Stimulated activated CD8-positive, alpha-beta memory T cell treated with anti-CD3 and anti-CD28 coated beads, Interleukin-7, amount 100 ng/mL, for 1 hour (primary cell): ENCODE measurements at regions not wholly inside any gene's neighbourhood (a gene's known extent, or its start where the extent isn't known, plus 50 kb on each side); places are given as distances from the start of the nearest gene placed in this dataset.

Source experiments
- DNase-seq, 2 donors: peaks; one replicate each; pipeline ENCODE4 v3.0.0-alpha.2; 2020; ENCODE audit warnings: low read depth in 2 of 2

DNA sequence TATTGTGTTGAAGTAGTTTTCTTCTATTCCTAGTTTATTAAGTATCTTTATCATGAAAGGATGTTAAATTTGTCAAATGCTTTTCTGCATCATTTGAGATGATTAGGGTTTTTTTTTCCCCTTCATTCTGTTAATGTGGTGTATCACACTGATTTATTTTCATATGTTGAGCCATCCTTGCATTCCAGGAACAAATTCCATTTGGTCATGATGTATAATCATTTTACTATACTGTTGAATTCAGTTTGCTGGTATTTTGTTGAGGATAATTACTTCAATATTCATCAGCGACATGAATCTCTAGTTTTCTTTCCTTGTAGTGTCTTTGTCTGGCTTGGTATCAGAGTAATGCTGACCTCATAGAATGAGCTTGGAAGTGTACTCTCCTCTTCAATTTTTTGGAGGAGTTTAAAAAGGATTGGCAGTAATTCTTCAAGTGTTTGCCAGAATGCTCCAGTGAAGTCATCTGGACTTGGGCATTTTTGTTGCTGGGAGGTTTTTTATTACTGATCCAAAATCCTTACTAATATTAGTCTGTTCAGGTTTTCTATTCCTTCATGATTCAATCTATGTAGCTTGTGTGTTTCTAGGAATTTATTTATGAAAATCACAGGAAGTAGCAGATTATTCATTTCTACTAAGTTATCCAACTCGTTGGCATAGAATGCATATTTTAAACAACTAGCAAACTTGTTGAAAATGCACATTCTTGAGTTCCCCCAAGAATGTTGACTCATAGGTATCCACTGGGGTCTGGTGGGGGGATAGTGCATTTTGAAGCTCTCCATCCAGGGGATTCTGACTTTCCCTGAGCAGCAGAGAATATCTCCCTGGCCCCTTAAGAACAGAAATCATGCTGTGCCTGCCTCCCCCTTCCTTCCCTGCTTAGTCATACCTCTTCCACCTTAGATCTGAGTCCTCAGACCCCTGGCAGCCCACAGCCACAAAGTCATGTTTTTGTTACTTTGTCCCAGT lies 187.1 kb downstream of the BMP7 start:
- no peak for DNase-seq

DNA sequence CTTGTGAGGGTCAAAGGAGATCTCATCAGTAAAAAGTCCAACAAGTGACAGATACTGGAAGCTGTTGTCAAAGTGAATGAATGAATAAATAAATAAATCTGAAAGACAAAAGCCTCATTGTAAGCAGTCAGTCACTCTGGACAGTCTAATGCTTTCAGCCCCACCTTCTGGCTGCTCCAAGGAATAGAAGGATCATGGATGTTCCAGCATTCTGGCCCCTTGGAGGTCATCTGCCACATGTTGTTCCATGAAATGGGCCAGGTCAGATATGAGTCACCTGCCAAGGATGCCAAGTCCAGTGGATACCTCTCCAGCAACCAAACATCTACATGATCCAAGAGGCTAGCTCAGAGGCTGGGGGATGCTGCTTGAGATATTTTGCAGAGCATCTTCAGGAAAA lies 185.6 kb downstream of the BMP7 start:
- no peak for DNase-seq

DNA sequence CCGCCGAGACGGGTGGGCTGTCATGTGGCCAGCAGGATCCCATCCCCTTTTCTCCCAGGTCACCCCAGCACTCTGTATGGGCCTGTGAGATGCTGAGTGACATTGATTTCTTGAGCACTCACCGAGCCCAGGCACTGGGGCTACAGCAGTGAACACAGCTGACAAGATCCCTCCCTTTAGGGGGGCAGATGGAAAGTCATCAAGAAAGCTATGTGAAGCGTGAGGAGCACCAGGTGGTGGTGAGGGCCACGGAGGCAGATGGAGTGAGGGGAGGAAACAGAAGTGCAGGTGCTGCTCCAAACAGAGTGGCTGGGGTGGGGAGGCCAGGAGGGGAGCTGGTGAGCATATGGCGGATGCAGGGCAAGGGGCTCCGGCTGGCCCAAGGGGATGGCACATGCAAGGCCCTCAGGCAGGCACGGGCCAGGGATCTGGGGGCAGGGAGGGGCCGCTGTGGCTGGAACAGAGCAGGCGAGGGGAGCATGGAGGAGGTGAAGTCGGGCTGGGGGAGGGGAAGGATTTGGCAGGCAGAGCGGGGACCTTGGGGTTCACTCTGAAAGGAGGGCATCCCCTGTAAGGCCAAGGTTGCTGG lies 184.0 kb downstream of the BMP7 start:
- DNase-seq: no peak

DNA sequence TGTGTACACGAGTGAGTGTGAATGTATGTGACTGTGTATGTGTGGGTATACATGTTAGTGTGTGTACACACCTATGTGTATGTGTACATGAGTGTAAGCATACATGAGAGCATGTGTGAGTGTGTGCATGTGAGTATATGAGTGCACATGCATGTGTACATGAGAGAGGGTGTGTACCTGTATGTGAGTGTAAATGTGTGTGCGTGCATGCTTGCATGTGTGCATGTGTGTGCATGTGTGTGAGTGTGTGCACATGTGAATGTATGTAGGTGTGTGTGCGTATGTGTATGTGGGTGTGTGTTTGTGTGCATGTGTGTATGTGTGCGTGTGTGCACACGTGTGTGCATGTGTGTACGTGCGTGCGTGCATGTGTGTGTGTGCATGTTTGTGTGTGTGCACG lies 183.4 kb downstream of the BMP7 start:
- no peak for DNase-seq

DNA sequence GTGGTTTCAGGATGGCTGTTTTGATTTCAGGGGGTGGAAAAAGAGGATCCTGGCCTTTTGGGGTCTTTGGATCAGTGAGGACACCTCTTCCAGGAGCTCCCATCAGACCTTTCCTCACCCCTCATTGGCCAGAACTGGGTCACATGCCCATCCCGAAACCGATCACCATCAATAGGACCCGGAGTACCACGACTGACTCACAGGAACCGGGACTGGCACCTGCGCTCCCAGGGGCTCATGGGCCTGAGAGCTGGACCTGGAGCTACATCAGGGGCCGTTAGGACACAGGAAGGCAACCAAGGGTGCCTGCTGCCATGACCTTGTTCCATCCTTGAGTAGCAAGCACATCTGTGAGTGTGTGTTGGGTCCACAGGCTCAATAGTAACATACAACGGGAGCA lies 180.4 kb downstream of the BMP7 start:
- DNase-seq: no peak

DNA sequence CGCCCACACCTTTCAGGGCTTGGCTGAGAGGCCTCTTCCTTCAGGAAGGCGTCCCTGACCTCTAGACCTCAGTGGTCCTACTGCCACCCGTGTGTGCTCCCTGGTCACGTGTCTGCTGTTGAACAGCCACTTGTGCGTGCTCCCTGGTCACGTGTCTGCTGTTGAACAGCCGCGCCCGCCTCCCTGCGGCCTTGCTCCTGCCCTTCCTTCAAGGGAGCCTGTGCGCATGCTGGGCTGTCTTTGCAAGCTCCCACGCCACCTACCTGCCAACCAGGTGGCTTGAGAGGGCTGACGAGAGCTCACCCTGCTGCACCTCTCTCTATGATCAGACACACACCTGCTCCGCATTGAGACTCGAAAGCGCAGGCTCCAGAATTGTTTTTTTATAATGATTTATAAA lies 179.3 kb downstream of the BMP7 start:
- no peak for DNase-seq

DNA sequence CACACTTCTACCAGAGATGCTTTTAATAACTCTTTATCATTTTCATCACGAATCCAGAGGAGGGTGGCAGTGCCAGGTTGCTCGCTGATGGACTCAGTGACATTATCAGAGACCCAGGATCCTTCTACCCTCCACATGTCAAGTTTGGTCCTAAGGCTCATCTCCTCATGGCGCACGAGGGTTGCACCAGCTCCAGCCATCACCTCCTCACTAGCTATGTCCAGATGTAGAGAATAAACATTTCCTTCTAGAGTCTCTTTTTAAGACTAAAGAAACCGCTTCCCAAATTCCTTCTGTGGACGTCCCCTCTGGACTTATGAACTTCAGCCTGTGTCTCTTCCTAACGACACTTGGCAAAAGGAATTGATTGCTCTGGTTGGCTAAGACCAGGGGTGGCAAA lies 178.7 kb downstream of the BMP7 start:
- DNase-seq: no peak

DNA sequence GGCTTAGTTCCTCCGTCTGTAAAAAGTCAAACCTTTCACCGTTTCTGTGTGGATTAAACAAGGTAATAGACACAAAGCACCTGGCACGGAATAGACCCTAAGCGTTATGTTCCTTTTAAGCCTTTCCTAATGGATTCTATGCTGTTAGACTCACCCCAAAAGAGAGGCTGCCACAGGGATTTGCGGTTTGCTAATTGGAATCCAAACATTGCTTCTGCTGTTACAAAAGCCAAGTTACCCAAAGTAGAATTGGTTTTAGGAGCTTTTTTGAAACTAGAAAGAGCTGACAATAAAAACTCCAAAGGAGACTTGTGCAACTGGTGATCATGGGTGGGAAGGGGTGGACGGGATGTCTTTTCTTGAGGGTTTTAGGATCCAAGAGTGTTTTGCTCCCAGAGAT lies 178.0 kb downstream of the BMP7 start:
- DNase-seq: no peak

DNA sequence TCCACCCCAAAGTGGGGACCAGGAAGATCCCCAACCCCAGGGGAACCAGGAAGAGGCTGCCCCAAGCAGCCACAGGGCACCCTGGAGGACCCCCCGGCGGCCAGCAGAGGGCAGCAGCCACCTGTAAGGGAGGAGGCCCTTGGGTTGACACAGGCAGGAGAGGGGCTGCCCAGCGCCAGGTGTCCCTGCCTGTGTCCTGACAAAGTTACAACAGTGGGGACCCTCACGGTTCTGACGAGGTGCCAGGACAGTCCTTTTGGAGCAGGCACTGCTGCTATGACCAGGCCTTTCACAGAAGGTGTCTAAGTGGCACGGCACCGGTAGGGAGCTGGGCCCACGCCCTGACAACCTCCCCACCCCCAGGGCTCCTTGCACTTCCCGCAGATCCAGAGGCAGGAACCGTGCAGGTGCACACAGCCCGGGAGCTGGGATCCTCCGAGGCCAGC lies 176.7 kb downstream of the BMP7 start:
- peak; percentile 1 to 27 for DNase-seq

DNA sequence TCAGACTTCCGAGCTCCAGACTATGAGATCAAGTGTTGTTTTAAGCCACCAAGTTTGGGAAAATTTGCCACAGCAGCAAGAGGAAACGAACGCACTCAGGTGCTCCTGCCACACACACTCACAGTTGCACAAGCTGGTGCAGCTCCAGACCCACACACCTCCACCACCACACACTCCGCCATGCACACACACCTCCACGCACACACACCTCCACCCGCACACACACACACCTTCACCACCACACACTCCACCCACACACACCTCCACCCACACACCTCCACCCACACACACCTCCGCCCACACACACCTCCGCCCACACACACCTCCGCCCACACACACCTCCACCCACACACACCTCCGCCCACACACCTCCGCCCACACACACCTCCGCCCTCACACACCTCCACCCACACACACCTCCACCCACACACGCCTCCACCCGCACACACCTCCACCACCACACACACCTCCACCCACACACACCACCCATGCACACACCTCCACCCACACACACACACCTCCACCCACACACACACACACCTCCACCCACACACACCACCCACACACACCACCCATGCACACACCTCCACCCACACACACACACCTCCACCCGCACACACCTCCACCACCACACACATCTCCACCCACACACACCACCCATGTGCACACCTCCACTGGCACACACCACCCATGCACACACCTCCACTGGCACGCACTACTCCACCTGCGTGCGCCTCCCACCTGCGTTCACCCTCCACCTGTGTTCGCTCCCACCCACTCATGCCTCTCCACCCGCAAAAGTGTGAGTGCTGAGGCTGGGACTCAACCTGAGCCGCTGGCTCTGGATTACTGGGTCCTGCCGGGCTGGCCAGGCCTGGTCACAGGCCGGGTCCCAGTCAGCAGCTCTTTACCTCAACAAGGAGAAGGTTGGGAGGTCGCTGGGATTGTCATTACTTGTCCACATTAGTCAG lies 175.6 kb downstream of the BMP7 start:
- no peak for DNase-seq

DNA sequence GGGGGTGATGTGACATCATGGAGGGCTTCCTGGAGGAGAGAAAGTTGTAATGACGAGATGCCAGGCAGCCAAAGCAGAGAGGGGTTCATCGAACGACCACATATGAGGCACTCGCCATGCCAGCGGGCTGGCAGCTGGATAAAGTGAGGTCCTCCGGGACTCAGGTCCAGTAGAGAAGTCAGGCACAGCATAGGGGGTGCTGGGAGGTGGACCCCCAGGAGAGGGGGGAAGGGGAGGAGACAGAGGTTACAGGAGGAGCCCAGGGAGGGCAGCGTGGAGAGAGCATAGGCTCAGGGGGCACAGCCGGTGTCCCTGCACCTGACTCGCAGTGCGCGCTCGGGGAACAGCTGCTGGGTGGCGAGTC lies 174.7 kb downstream of the BMP7 start:
- no peak for DNase-seq

DNA sequence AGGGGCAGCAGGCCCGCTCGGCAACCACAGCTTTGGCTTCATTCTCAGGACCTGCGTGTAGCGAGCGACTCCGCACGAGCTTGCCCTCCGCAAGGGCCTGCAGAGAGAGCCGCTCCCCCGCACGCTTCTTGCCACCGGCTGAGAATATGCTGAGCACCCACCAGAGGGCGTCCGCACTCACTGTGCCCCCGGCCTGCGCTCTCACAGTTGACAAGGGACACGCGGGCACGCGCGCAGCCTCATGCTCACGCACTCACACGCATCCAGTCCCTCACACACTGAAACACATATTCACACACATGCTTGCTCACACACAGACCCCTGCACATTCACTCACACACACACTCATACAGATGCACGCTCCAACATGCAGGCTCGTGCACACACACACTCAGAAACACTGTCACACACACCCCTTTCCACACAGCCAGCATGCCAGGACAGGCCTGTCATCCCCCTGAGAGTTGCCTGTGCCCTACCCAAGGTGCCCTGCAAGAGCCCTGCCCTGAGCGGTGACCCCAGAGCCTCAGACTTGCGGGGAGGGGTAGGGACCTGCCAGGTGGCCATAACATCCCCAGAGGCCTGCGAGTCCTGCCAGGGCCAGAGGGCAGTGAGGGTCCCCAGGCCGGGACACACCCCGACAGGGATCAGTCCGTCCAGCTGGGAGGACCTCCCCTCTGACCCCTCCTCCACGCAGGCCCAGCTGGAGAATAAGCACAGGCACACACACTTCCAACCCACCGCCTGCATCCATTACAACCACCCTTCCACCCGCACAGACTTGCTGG lies 174.1 kb downstream of the BMP7 start:
- peak in 1 of 2 donors; percentile 13 for DNase-seq

DNA sequence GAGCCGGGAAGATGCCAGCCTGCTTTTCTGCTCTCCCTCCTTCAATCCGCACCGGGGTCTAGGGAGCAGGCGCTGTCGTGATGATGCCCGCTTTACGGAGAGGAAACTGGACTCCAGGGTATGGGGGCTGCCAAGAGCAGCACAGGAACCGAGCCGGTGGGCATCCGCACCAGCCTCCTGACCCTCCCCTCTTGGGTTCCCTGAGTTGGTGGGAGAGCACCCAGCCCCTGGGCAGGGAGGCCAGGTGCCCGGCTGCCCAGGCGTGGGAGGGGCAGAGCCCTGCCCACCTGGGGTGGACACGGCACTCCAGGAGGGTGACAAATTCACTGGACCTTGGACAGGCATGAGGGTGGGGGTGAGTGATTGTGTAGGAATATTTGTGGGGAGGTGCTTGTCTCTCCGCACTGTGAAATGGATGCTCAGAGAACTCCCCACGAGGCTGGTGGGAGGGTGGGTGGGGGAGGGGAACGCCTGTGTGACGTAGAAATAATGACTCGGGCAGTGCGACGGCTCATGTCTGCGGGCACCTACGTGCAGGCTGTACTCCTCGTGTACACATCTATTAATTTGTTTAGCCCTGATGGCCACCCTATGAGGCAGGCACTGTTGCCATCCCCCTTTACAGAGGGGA lies 173.4 kb downstream of the BMP7 start:
- DNase-seq: no peak

DNA sequence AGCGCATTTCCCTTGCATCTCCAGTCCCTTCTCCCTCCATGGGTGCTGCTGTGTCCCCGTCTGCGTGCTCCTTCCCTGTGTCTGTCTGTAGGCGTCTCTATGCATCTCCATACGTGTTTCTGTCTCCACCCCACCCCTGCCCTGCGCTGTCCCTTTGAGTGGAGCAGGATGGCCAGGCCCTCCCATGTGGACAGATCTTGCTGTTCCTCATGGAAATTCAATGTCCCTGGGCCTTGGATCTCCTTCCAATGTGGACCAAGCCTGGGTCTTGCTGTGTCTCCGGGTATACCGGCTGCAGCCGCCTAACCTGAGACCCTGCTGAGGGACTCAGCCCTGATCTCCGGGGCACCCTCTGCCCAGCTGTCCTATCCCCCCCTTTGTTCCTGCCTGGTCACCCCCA lies 172.7 kb downstream of the BMP7 start:
- no peak for DNase-seq

DNA sequence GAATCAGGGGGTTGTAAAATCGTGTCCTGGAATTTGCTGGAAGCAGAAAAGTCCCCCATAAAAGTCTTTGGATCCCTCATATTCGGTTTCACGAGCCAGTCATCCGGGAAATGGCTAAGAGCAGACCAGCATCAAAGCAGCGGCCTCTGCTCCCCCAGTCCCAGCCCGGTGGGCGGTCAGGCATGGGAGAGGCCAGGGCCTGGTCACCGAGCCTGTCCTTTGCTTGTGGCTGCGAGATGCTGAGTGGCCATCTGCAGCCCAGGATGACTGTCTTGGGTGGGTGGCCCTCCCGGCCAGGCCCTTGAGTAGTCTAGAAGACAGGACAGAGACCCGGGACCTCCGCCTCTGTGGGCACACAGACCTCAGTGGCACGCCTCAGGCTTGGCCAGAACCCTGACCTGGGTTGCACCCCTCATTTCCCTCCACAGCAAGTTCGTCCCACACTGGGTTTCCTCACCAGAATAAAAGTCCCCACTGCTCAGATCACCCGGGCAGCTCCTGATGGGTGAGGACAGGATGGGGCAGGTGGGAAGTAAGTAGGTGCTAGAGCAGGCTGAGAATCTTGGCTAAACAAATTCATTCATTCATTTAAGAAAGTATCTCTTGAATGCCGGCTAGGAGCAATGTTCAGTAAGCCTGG lies 172.1 kb downstream of the BMP7 start:
- no peak for DNase-seq

DNA sequence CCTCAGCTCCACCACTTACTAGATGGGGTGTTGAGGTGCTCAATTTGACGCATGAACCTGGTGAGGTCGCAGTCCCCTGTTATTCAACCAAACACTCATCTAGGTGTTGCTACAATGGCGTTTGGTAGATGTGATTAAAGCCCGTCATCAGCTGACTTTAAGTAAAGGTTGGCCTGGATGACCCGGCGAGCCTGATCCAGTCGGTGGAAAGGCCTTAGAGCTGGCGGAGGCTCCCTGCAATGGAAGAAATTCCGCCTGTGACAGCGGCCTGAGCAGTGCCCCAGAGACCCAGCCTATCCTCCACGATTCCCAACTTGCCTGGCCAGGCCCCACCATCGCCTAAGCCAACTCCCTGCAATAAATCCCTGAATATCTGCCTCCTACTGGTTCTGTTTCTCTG lies 171.4 kb downstream of the BMP7 start:
- DNase-seq: no peak

DNA sequence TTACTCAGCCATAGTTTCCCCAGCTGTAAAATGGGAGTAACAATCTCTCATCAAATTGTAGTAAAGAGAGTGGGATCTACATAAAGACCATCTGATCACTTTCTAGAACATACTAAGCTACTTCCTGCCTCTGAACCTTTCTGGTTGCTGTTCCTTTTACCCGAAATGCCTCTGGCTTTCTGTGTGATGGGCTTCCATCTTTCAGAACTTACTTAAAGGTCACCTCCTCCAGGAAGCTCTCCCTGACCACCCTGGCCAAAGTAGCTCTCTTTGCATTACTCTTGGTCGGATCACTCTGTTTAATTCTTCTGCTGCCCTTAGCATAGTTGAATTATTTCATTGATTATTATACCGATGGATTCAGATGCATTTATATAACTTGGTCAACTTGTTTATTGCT lies 171.0 kb downstream of the BMP7 start:
- DNase-seq: no peak

DNA sequence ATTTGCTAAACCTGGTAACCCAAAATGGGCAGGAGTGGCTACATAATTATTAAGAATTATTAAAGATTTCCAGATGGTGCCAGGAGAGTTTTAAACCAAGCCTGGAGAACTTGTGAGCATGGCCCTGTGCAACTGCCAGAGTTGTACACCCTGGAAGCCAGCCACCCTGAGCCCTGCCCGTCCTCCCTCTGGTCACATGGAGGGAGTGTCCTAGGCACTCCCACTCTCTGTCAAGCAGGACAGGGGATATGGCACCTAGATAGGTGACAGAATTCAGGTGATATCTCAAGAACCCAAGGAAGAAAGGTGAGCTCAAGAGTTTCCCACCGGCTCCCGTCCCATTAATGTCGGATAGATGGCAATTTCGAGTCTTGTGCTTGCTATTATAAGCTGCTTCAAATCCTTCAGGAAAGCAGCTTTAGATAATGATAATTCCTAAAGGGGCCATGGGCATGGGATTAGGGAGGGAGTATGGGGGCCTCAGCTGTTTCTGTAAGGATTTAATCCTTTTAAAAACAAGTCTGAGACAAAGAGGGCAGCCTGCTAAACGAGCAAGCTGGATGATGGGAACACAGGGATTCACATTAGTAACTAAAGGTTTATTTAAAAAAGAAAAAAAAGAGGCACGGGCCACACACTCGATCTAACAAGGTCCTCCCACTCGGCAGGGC lies 169.1 kb downstream of the BMP7 start:
- no peak for DNase-seq

DNA sequence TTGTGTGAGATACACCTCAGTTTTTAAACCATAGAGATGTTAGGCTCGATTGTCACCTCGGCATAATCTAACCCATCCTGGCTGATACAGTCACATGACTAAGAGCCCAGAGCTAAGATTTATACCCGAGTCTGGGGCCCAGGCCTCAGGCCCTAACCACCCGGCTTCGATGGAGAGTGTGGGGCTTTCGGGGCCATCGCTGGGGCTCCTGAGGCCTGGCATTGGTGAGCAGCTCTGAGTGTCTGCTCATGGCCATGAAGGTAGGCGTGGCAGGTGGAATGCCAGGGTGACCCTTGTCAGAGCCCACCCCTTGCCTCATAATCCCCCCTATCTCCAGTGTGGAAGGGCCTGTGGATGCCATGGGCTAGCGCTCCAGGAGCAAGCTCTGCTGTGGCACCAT lies 164.3 kb downstream of the BMP7 start:
- no peak for DNase-seq

DNA sequence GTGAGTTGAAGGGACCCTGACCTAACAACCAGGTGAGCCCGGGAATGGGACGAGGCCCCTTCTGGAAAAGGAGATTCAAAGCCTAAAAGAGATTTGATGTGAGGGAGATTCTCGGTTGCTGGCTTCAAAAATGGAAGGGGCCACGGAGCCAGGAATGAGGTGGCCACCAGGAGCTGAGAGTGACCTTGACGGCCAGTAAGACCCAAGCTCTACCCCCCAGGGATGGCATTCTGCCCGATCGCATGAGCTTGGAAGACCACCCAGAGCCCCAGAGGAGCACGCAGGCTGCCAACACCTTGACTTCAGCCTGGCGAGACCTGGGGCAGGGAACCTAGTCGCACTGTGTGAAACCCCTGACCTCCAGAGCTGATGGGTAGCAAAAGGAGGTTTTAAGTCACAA lies 163.9 kb downstream of the BMP7 start:
- DNase-seq: no peak
